HL-60 (cell line): ENCODE measurements at regions not wholly inside any gene's neighbourhood (a gene's known extent, or its start where the extent isn't known, plus 50 kb on each side); places are given as distances from the start of the nearest gene placed in this dataset.

Experiments
- CTCF ChIP-seq: IDR thresholded peaks from one replicate; pipeline ENCODE4 v1.5.1; 2011; ENCODE audit warnings: low read length, control low read depth, inconsistent platforms; ENCODE audit not compliant: insufficient read depth
- GABPA ChIP-seq: IDR thresholded peaks from 2 replicates; pipeline ENCODE4 v1.6.1; 2012; ENCODE audit warnings: low read depth
- POLR2AphosphoS5 ChIP-seq: IDR thresholded peaks from 2 replicates; pipeline ENCODE4 v1.6.1; 2012; ENCODE audit warnings: low read depth
- REST ChIP-seq: IDR thresholded peaks from 2 replicates; pipeline ENCODE4 v1.6.1; 2012; ENCODE audit warnings: low read depth; ENCODE audit not compliant: insufficient replicate concordance

- TF ChIP-seq CTCF (no peak), POLR2AphosphoS5 (no peak), REST (no peak), GABPA (no peak)
Observed at GRCh38 chr12:67892259-67893021, 96.8 kb upstream of the IFNG-AS1 start.
